Neural progenitor cell (in vitro differentiated cells): ENCODE measurements at regions not wholly inside any gene's neighbourhood (a gene's known extent, or its start where the extent isn't known, plus 50 kb on each side); places are given as distances from the start of the nearest gene placed in this dataset.

ENCODE experiments used
- DNase-seq: peaks from one replicate; pipeline ENCODE4 v3.0.0-alpha.2; 2016; ENCODE audit warnings: low spot score
- H2AFZ ChIP-seq: fragments of 200-600 bp; sonication (generic); replicated peaks from 2 replicates; pipeline ENCODE4 v1.6.1; 2016; ENCODE audit warnings: antibody characterized with exemption
- H3F3A ChIP-seq: fragments of 200-600 bp; sonication (generic); 2 replicates; pipeline ENCODE4 v1.6.1; 2016; ENCODE audit warnings: antibody characterized with exemption, low read depth
- H3K27ac ChIP-seq: fragments of 200-600 bp; sonication (generic); 2 replicates; pipeline ENCODE4 v1.5.1; 2016; ENCODE audit warnings: mild to moderate bottlenecking
- H3K27me3 ChIP-seq: fragments of 200-600 bp; sonication (generic); 2 replicates; pipeline ENCODE4 v1.6.1; 2016; ENCODE audit warnings: mild to moderate bottlenecking, moderate library complexity
- H3K36me3 ChIP-seq: fragments of 200-600 bp; sonication (generic); 2 replicates; pipeline ENCODE4 v1.5.1; 2016
- H3K4me1 ChIP-seq: fragments of 200-600 bp; sonication (generic); 2 replicates; pipeline ENCODE4 v1.6.1; 2016; ENCODE audit warnings: mixed run types
- H3K4me2 ChIP-seq: fragments of 200-600 bp; sonication (generic); 2 replicates; pipeline ENCODE4 v1.6.1; 2016
- H3K4me3 ChIP-seq: fragments of 200-600 bp; sonication (generic); 2 replicates; pipeline ENCODE4 v1.5.1; 2016
- H3K79me2 ChIP-seq: fragments of 200-600 bp; sonication (generic); 2 replicates; pipeline ENCODE4 v1.6.1; 2016; ENCODE audit warnings: low read depth
- H3K9ac ChIP-seq: fragments of 200-600 bp; sonication (generic); 2 replicates; pipeline ENCODE4 v1.6.1; 2016
- H3K9me3 ChIP-seq: fragments of 200-600 bp; sonication (generic); 2 replicates; pipeline ENCODE4 v1.5.1; 2016; ENCODE audit warnings: low read depth
- H4K20me1 ChIP-seq: fragments of 200-600 bp; sonication (generic); 2 replicates; pipeline ENCODE4 v1.6.1; 2016; ENCODE audit warnings: low read depth
- H3K27ac Mint-ChIP-seq: 3 replicates; pipeline ENCODE4 v1.8.0; 2021; ENCODE audit warnings: mixed read lengths
- H3K27me3 Mint-ChIP-seq: 2 replicates; pipeline ENCODE4 v1.8.0; 2022; ENCODE audit warnings: low read depth, mild to moderate bottlenecking, inconsistent platforms, moderate library complexity, mixed read lengths; ENCODE audit not compliant: insufficient read depth
- H3K36me3 Mint-ChIP-seq: 3 replicates; pipeline ENCODE4 v1.8.0; 2021; ENCODE audit warnings: mixed read lengths
- H3K4me1 Mint-ChIP-seq: 3 replicates; pipeline ENCODE4 v1.8.0; 2021; ENCODE audit warnings: mixed read lengths
- H3K4me3 Mint-ChIP-seq: 3 replicates; pipeline ENCODE4 v1.8.0; 2021; ENCODE audit warnings: mild to moderate bottlenecking, moderate library complexity, mixed read lengths
- H3K9me3 Mint-ChIP-seq: 3 replicates; pipeline ENCODE4 v1.8.0; 2020; ENCODE audit warnings: mixed read lengths
- CTCF ChIP-seq: fragments of 200-600 bp; sonication (generic); IDR thresholded peaks from 2 replicates; pipeline ENCODE4 v1.5.1; 2017; ENCODE audit warnings: antibody characterized with exemption, mild to moderate bottlenecking
- EZH2 ChIP-seq: fragments of 200-600 bp; sonication (generic); IDR thresholded peaks from 2 replicates; pipeline ENCODE4 v1.6.1; 2017; ENCODE audit warnings: antibody characterized with exemption, mild to moderate bottlenecking, moderate library complexity
- EZH2phosphoT487 ChIP-seq: fragments of 200-600 bp; sonication (generic); IDR thresholded peaks from 2 replicates; pipeline ENCODE4 v1.6.1; 2017; ENCODE audit warnings: antibody characterized with exemption

DNA sequence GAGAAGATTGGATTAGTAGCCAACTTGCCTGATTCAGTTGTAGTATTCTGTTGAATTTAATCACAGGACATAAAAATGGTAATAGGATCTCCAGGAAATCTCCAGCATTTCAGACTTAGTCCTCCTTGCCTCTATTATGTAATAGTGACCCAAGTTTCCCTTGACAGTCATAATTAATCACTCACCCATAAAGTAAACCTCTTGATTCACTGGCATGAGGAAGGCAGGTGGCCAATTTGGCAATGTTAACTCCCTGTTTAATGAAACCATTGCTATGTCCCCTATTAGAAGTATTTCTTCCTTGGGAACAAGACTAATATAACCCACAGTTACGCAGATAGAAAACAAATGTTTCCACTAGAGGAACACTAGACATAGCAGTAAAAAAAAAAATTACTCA lies 604.8 kb upstream of the CXADR start:
- Histone ChIP-seq H3K9me3 (no peaks in the 10 kb centered on the region), H3K4me2 (no peak overlapping the region), H3K79me2 (no peaks in the 10 kb centered on the region), H3K9ac (no peak overlapping the region), H4K20me1 (no peaks in the 10 kb centered on the region), H3K27ac (no peak overlapping the region), H3F3A (no peaks in the 10 kb centered on the region), H3K27me3 (no peaks in the 10 kb centered on the region), H3K36me3 (no peaks in the 10 kb centered on the region), H3K4me3 (no peak overlapping the region), H3K4me1 (no peaks in the 10 kb centered on the region), H2AFZ (no peak overlapping the region)
- no peak overlapping the region for H3K4me3 Mint-ChIP-seq
- H3K4me1 Mint-ChIP-seq, result no peaks in the 10 kb centered on the region
- DNase-seq, result no peak
- H3K9me3 Mint-ChIP-seq, result peaks cover 2% of the 10 kb centered on the region
- H3K27ac Mint-ChIP-seq, result no peak overlapping the region
- H3K27me3 Mint-ChIP-seq, result no peaks in the 10 kb centered on the region
- no peaks in the 10 kb centered on the region for H3K36me3 Mint-ChIP-seq
- TF ChIP-seq EZH2phosphoT487 (no peak), EZH2 (no peak), CTCF (no peak)

- no peak for DNase-seq
- Mint-ChIP-seq H3K27me3 (peaks cover 4% of the 10 kb centered on the region), H3K27ac (no peak overlapping the region), H3K4me1 (no peaks in the 10 kb centered on the region), H3K9me3 (peaks cover 8% of the 10 kb centered on the region), H3K36me3 (no peaks in the 10 kb centered on the region), H3K4me3 (no peak overlapping the region)
- Histone ChIP-seq H3K9me3 (no peaks in the 10 kb centered on the region), H4K20me1 (no peaks in the 10 kb centered on the region), H3K4me1 (no peaks in the 10 kb centered on the region), H3K27ac (no peak overlapping the region), H2AFZ (no peak overlapping the region), H3K4me2 (no peak overlapping the region), H3F3A (no peaks in the 10 kb centered on the region), H3K36me3 (no peaks in the 10 kb centered on the region), H3K79me2 (no peaks in the 10 kb centered on the region), H3K4me3 (no peak overlapping the region), H3K27me3 (no peaks in the 10 kb centered on the region), H3K9ac (no peak overlapping the region)
- TF ChIP-seq CTCF (no peak), EZH2phosphoT487 (no peak)
These were observed 602.2 kb upstream of the CXADR start for GRCh38 chr21:16910435-16911165.

- Histone ChIP-seq H3K9ac (no peak overlapping the region), H3K27ac (no peak overlapping the region), H3K9me3 (no peaks in the 10 kb centered on the region), H3K4me2 (no peak overlapping the region), H3K36me3 (no peaks in the 10 kb centered on the region), H3K4me1 (no peaks in the 10 kb centered on the region), H3K79me2 (no peaks in the 10 kb centered on the region), H3K27me3 (no peaks in the 10 kb centered on the region), H3K4me3 (no peak overlapping the region), H3F3A (no peaks in the 10 kb centered on the region), H2AFZ (no peak overlapping the region), H4K20me1 (no peaks in the 10 kb centered on the region)
- no peak overlapping the region for H3K4me3 Mint-ChIP-seq
- H3K9me3 Mint-ChIP-seq, result peaks cover 11% of the 10 kb centered on the region
- no peak overlapping the region for H3K27ac Mint-ChIP-seq
- no peaks in the 10 kb centered on the region for H3K4me1 Mint-ChIP-seq
- TF ChIP-seq EZH2 (no peak), CTCF (no peak), EZH2phosphoT487 (no peak)
- DNase-seq, result no peak
- peaks cover 6% of the 10 kb centered on the region for H3K27me3 Mint-ChIP-seq
- H3K36me3 Mint-ChIP-seq, result no peaks in the 10 kb centered on the region
These were observed 601.7 kb upstream of the CXADR start for GRCh38 chr21:16911166-16911607.
